Vagina (tissue), 2 donors: ENCODE measurements at regions not wholly inside any gene's neighbourhood (a gene's known extent, or its start where the extent isn't known, plus 50 kb on each side); places are given as distances from the start of the nearest gene placed in this dataset.
"Not testable (repeated sequence)": the region's sequence is repeated elsewhere in the genome, so short reads cannot be mapped to it uniquely, and the experiment has no call there.

Experiments used
- DNase-seq, 2 donors: peaks; one replicate each; pipeline ENCODE4 v3.0.0-alpha.2; 2017; ENCODE audit errors: extremely low spot score in 2 of 2
- H3K27ac ChIP-seq: fragments of 200-600 bp; sonication (generic); one replicate; pipeline ENCODE4 v1.5.1; 2019
- H3K27me3 ChIP-seq: fragments of 200-600 bp; sonication (generic); one replicate; pipeline ENCODE4 v1.5.1; 2019
- H3K36me3 ChIP-seq, 2 donors: fragments of 200-600 bp; sonication (generic); one replicate each; pipeline ENCODE4 v1.5.1; 2017 to 2019
- H3K4me1 ChIP-seq: fragments of 200-600 bp; sonication (generic); one replicate; pipeline ENCODE4 v1.5.1; 2019
- H3K4me3 ChIP-seq, 2 donors: fragments of 200-600 bp; sonication (generic); 1 replicate in 1 of 2; 2 replicates in 1 of 2; pipeline ENCODE4 v1.5.1; 2016 to 2019
- H3K9me3 ChIP-seq: fragments of 200-600 bp; sonication (generic); one replicate; pipeline ENCODE4 v1.5.1; 2019
- CTCF ChIP-seq, 3 experiments: fragments of 450-650 bp in 2 of 3; fragments of 200-600 bp in 1 of 3; sonication (generic) in 1 of 3; IDR thresholded peaks; one replicate each; pipeline ENCODE4 v1.5.1; 2017 to 2019; ENCODE audit warnings: antibody characterized with exemption in 3 of 3, mild to moderate bottlenecking in 2 of 3, moderate library complexity in 2 of 3
- POLR2A ChIP-seq, 2 donors: fragments of 450-650 bp; IDR thresholded peaks; one replicate each; pipeline ENCODE4 v1.6.1; 2017; ENCODE audit warnings: antibody characterized with exemption in 2 of 2, mild to moderate bottlenecking in 2 of 2, moderate library complexity in 2 of 2
- POLR2AphosphoS5 ChIP-seq, 2 donors: sonication (generic); formaldehyde crosslinking; IDR thresholded peaks; one replicate each; pipeline ENCODE4 v1.9.0; 2017; ENCODE audit warnings: antibody characterized with exemption in 2 of 2, mild to moderate bottlenecking in 2 of 2, low read depth in 1 of 2; ENCODE audit not compliant: insufficient read depth in 1 of 2
- intact Hi-C: fragments of 100-400 bp; cut with DNase I; formaldehyde crosslinking; loops from one replicate; pipeline ENCODE4 v1.15.1; 2023

- no peak overlapping the region for H3K4me3 ChIP-seq
- H3K27me3 ChIP-seq = no peaks in the 10 kb centered on the region
- no peaks in the 10 kb centered on the region for H3K36me3 ChIP-seq
- H3K4me1 ChIP-seq = no peaks in the 10 kb centered on the region
- intact Hi-C loops = no loop called here
- no peak for TF ChIP-seq CTCF (IDR thresholded peaks at IDR 0.05)
- H3K9me3 ChIP-seq = no peaks in the 10 kb centered on the region
- no peak for DNase-seq
- H3K27ac ChIP-seq = no peak overlapping the region
Measured at GRCh38 chr5:85647349-85648127, 970.2 kb upstream of the COX7C start.

- intact Hi-C loops = no loop called here
- no peak for DNase-seq
- no peaks in the 10 kb centered on the region for H3K27me3 ChIP-seq
- TF ChIP-seq CTCF (IDR thresholded peaks at IDR 0.05) (no peak), POLR2A (IDR thresholded peaks at IDR 0.05) (no peak), POLR2AphosphoS5 (IDR thresholded peaks at IDR 0.05; ENCODE audit: insufficient read depth in 1 of 2, low read depth in 1 of 2) (no peak)
- H3K9me3 ChIP-seq = no peaks in the 10 kb centered on the region
- H3K27ac ChIP-seq = no peak overlapping the region
- H3K36me3 ChIP-seq = no peaks in the 10 kb centered on the region
- no peak overlapping the region for H3K4me3 ChIP-seq
- no peaks in the 10 kb centered on the region for H3K4me1 ChIP-seq
Measured at GRCh38 chr5:85648495-85648894, 969.2 kb upstream of the COX7C start.

- intact Hi-C loops = no loop called here
- no peaks in the 10 kb centered on the region for H3K36me3 ChIP-seq
- no peak overlapping the region for H3K4me3 ChIP-seq
- DNase-seq = no peak
- TF ChIP-seq POLR2A (IDR thresholded peaks at IDR 0.05) (no peak), CTCF (IDR thresholded peaks at IDR 0.05) (no peak), POLR2AphosphoS5 (IDR thresholded peaks at IDR 0.05; ENCODE audit: insufficient read depth in 1 of 2, low read depth in 1 of 2) (no peak)
- no peaks in the 10 kb centered on the region for H3K27me3 ChIP-seq
- no peaks in the 10 kb centered on the region for H3K4me1 ChIP-seq
- H3K9me3 ChIP-seq = no peaks in the 10 kb centered on the region
- no peak overlapping the region for H3K27ac ChIP-seq
Measured at GRCh38 chr5:85651731-85652130, 966.0 kb upstream of the COX7C start.

- H3K4me3 ChIP-seq, H3K27ac ChIP-seq, H3K27me3 ChIP-seq, DNase-seq, H3K9me3 ChIP-seq, H3K36me3 ChIP-seq, H3K4me1 ChIP-seq, intact Hi-C loops: not testable (repeated sequence)
Measured at GRCh38 chr5:85654144-85654543, 963.6 kb upstream of the COX7C start.

- no peaks in the 10 kb centered on the region for H3K27me3 ChIP-seq
- intact Hi-C loops = no loop called here
- no peaks in the 10 kb centered on the region for H3K36me3 ChIP-seq
- TF ChIP-seq POLR2AphosphoS5 (IDR thresholded peaks at IDR 0.05; ENCODE audit: insufficient read depth in 1 of 2, low read depth in 1 of 2) (no peak), CTCF (IDR thresholded peaks at IDR 0.05) (no peak), POLR2A (IDR thresholded peaks at IDR 0.05) (no peak)
- H3K27ac ChIP-seq = no peak overlapping the region
- no peaks in the 10 kb centered on the region for H3K9me3 ChIP-seq
- H3K4me1 ChIP-seq = no peaks in the 10 kb centered on the region
- no peak for DNase-seq
- no peak overlapping the region for H3K4me3 ChIP-seq
Measured at GRCh38 chr5:85656050-85656449, 961.7 kb upstream of the COX7C start.

- H3K36me3 ChIP-seq, H3K4me3 ChIP-seq, H3K27me3 ChIP-seq, DNase-seq, H3K27ac ChIP-seq, intact Hi-C loops, H3K9me3 ChIP-seq, H3K4me1 ChIP-seq: not testable (repeated sequence)
Measured at GRCh38 chr5:85657328-85657727, 960.4 kb upstream of the COX7C start.

GRCh38 chr5:85662969-85663707, 954.6 kb upstream of the COX7C start:
- H3K4me3 ChIP-seq, H3K9me3 ChIP-seq, H3K27ac ChIP-seq, H3K27me3 ChIP-seq, H3K4me1 ChIP-seq, intact Hi-C loops, DNase-seq, H3K36me3 ChIP-seq: not testable (repeated sequence)
